ENCODE measurements at regions not wholly inside any gene's neighbourhood (a gene's known extent, or its start where the extent isn't known, plus 50 kb on each side); places are given as distances from the start of the nearest gene placed in this dataset.
"Not testable (repeated sequence)": the region's sequence is repeated elsewhere in the genome, so short reads cannot be mapped to it uniquely, and the experiment has no call there.

DNA sequence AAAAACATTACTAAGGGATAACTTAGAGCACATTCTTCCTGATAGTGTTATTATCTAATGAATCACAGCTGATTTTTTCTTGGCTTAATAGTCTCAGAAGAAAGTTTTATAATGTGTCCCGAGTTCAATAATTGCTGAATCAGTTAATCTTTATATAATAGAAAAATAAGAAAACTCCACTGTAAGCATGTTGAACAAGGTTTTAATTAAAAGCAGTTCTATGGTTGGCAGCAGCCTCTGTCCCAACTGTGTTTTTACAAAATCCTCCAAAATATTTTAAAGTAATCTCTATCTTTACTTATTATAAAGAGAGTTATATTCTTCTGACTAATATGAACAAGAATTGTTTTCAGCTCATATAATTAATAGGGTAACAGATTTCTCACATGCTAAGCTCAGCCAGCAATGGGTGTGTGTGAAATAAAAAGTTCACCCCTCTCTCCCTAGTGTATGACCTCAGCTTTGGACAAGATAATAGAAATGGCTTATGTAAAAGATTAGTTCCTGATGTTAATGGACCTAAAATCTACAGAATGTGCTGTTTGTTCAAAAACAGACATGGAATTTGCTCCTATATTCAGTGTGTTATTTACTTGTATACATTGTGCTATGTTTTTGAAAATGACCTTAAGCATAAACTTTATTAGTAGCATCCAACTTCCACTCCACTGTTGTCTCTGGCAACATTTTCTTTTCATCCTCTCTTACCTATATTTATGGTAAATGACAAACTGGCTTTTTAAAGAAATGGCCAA, 67.1 kb upstream of the DCN start:
- no peak overlapping the region for H2AFZ ChIP-seq (ENCODE audit: low read length)
- H3K27ac ChIP-seq (ENCODE audit: low read length), result no peak overlapping the region
- TF ChIP-seq EZH2phosphoT487 (IDR thresholded peaks at IDR 0.05; ENCODE audit: low read length) (no peak), EZH2 (optimal IDR thresholded peaks at IDR 0.05; ENCODE audit: low read depth, low read length) (no peak)
- TF ChIP-seq, protein P1, sequence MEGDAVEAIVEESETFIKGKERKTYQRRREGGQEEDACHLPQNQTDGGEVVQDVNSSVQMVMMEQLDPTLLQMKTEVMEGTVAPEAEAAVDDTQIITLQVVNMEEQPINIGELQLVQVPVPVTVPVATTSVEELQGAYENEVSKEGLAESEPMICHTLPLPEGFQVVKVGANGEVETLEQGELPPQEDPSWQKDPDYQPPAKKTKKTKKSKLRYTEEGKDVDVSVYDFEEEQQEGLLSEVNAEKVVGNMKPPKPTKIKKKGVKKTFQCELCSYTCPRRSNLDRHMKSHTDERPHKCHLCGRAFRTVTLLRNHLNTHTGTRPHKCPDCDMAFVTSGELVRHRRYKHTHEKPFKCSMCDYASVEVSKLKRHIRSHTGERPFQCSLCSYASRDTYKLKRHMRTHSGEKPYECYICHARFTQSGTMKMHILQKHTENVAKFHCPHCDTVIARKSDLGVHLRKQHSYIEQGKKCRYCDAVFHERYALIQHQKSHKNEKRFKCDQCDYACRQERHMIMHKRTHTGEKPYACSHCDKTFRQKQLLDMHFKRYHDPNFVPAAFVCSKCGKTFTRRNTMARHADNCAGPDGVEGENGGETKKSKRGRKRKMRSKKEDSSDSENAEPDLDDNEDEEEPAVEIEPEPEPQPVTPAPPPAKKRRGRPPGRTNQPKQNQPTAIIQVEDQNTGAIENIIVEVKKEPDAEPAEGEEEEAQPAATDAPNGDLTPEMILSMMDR (IDR thresholded peaks at IDR 0.05; ENCODE audit: low read length), result no peak

GRCh38 chr12:91249054-91249453, 66.4 kb upstream of the DCN start:
- no peaks in the 10 kb centered on the region for H3K79me2 ChIP-seq (ENCODE audit: low read length)
- H3K4me3 ChIP-seq (ENCODE audit: low read length), result no peak overlapping the region
- H3K27ac ChIP-seq (ENCODE audit: low read length), result no peak overlapping the region
- H3K4me1 ChIP-seq (ENCODE audit: low read length), result no peaks in the 10 kb centered on the region
- TF ChIP-seq, protein P1 (IDR thresholded peaks at IDR 0.05; ENCODE audit: low read length), result no peak
- no peak for TF ChIP-seq EZH2 (optimal IDR thresholded peaks at IDR 0.05; ENCODE audit: low read depth, low read length)
- TF ChIP-seq EZH2phosphoT487 (IDR thresholded peaks at IDR 0.05; ENCODE audit: low read length), result no peak
- no peak overlapping the region for H3K9ac ChIP-seq (ENCODE audit: low read length)
- no peaks in the 10 kb centered on the region for H3K36me3 ChIP-seq (replicated peaks; ENCODE audit: insufficient read depth, low read length)
- no peaks in the 10 kb centered on the region for H3K9me3 ChIP-seq (replicated peaks; ENCODE audit: insufficient read depth, low read length)
- H2AFZ ChIP-seq (ENCODE audit: low read length), result no peak overlapping the region
- no peaks in the 10 kb centered on the region for H3K9me2 ChIP-seq (replicated peaks; ENCODE audit: insufficient read depth, low read length)
- H3K4me2 ChIP-seq (ENCODE audit: low read depth, low read length), result no peak overlapping the region
- no peak for DNase-seq
- H4K20me1 ChIP-seq (ENCODE audit: insufficient read depth, low read length), result no peaks in the 10 kb centered on the region
- no peaks in the 10 kb centered on the region for H3F3A ChIP-seq (ENCODE audit: insufficient read depth, low read length)
- H3K27me3 ChIP-seq (replicated peaks; ENCODE audit: insufficient read depth, low read length), result no peaks in the 10 kb centered on the region

More for the DNA sequence above, 67.1 kb upstream of the DCN start:
- Histone ChIP-seq H3K9me2 (replicated peaks; ENCODE audit: insufficient read depth, low read length) (no peaks in the 10 kb centered on the region), H3F3A (ENCODE audit: insufficient read depth, low read length) (no peaks in the 10 kb centered on the region), H3K79me2 (ENCODE audit: low read length) (no peaks in the 10 kb centered on the region), H3K4me2 (ENCODE audit: low read depth, low read length) (no peak overlapping the region), H3K4me3 (ENCODE audit: low read length) (no peak overlapping the region), H3K4me1 (ENCODE audit: low read length) (no peaks in the 10 kb centered on the region), H3K36me3 (replicated peaks; ENCODE audit: insufficient read depth, low read length) (no peaks in the 10 kb centered on the region), H4K20me1 (ENCODE audit: insufficient read depth, low read length) (no peaks in the 10 kb centered on the region), H3K27me3 (replicated peaks; ENCODE audit: insufficient read depth, low read length) (no peaks in the 10 kb centered on the region), H3K9ac (ENCODE audit: low read length) (no peak overlapping the region), H3K9me3 (replicated peaks; ENCODE audit: insufficient read depth, low read length) (no peaks in the 10 kb centered on the region)
- no peak for DNase-seq

DNA sequence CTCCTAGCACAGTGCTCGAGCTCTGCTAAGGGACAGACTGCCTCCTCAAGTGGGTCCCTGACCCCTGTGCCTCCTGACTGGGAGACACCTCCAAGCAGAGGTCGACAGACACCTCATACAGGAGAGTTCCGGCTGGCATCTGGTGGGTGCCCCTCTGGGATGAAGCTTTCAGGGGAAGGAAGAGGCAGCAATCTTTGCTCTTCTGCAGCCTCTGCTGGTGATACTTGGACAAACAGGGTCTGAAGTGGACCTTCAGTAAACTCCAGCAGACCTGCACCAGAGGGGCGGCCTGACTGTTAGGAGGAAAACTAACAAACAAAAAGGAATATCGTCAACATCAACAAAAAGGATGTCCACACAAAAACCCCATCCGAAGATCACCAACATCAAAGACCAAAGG, 60.6 kb upstream of the DCN start:
- not testable (repeated sequence) for H3K4me2 ChIP-seq (ENCODE audit: low read depth, low read length)

GRCh38 chr12:91241756-91242155, 59.1 kb upstream of the DCN start:
- no peaks in the 10 kb centered on the region for H3K27me3 ChIP-seq (replicated peaks; ENCODE audit: insufficient read depth, low read length)
- no peaks in the 10 kb centered on the region for H3K36me3 ChIP-seq (replicated peaks; ENCODE audit: insufficient read depth, low read length)
- no peaks in the 10 kb centered on the region for H3K4me1 ChIP-seq (ENCODE audit: low read length)
- H3F3A ChIP-seq (ENCODE audit: insufficient read depth, low read length), result no peaks in the 10 kb centered on the region
- H3K4me3 ChIP-seq (ENCODE audit: low read length), result no peak overlapping the region
- no peaks in the 10 kb centered on the region for H3K79me2 ChIP-seq (ENCODE audit: low read length)
- H3K9ac ChIP-seq (ENCODE audit: low read length), result no peak overlapping the region
- H3K4me2 ChIP-seq (ENCODE audit: low read depth, low read length), result no peak overlapping the region
- DNase-seq, result no peak
- no peak overlapping the region for H3K27ac ChIP-seq (ENCODE audit: low read length)
- TF ChIP-seq EZH2 (optimal IDR thresholded peaks at IDR 0.05; ENCODE audit: low read depth, low read length), result no peak
- TF ChIP-seq, protein P1 (IDR thresholded peaks at IDR 0.05; ENCODE audit: low read length), result no peak
- no peak for TF ChIP-seq EZH2phosphoT487 (IDR thresholded peaks at IDR 0.05; ENCODE audit: low read length)
- H2AFZ ChIP-seq (ENCODE audit: low read length), result no peak overlapping the region
- H4K20me1 ChIP-seq (ENCODE audit: insufficient read depth, low read length), result no peaks in the 10 kb centered on the region
- H3K9me3 ChIP-seq (replicated peaks; ENCODE audit: insufficient read depth, low read length), result no peaks in the 10 kb centered on the region
- no peaks in the 10 kb centered on the region for H3K9me2 ChIP-seq (replicated peaks; ENCODE audit: insufficient read depth, low read length)

More for the DNA sequence above, 60.6 kb upstream of the DCN start:
- H3K4me3 ChIP-seq (ENCODE audit: low read length); H3K27me3 ChIP-seq (replicated peaks; ENCODE audit: insufficient read depth, low read length); H3K36me3 ChIP-seq (replicated peaks; ENCODE audit: insufficient read depth, low read length); H3K9me2 ChIP-seq (replicated peaks; ENCODE audit: insufficient read depth, low read length); H3K4me1 ChIP-seq (ENCODE audit: low read length); H3K9me3 ChIP-seq (replicated peaks; ENCODE audit: insufficient read depth, low read length); H2AFZ ChIP-seq (ENCODE audit: low read length); H3F3A ChIP-seq (ENCODE audit: insufficient read depth, low read length); H3K79me2 ChIP-seq (ENCODE audit: low read length); H4K20me1 ChIP-seq (ENCODE audit: insufficient read depth, low read length); DNase-seq; H3K27ac ChIP-seq (ENCODE audit: low read length); H3K9ac ChIP-seq (ENCODE audit: low read length): not testable (repeated sequence)
